AG10803 (cell line): ENCODE measurements at regions not wholly inside any gene's neighbourhood (a gene's known extent, or its start where the extent isn't known, plus 50 kb on each side); places are given as distances from the start of the nearest gene placed in this dataset.

Source experiments
- DNase-seq: peaks from one replicate; pipeline ENCODE4 v3.0.0; 2010; ENCODE audit warnings: low read depth
- H3K4me3 ChIP-seq: 2 replicates; pipeline ENCODE4 v1.5.1; 2011; ENCODE audit warnings: mild to moderate bottlenecking, low read length, control low read depth
- TF ChIP-seq, protein P1 (sequence below): conservative IDR thresholded peaks from 2 replicates; pipeline ENCODE4 v1.5.1; 2011; ENCODE audit warnings: mild to moderate bottlenecking, low read length, control low read depth, inconsistent platforms

DNA sequence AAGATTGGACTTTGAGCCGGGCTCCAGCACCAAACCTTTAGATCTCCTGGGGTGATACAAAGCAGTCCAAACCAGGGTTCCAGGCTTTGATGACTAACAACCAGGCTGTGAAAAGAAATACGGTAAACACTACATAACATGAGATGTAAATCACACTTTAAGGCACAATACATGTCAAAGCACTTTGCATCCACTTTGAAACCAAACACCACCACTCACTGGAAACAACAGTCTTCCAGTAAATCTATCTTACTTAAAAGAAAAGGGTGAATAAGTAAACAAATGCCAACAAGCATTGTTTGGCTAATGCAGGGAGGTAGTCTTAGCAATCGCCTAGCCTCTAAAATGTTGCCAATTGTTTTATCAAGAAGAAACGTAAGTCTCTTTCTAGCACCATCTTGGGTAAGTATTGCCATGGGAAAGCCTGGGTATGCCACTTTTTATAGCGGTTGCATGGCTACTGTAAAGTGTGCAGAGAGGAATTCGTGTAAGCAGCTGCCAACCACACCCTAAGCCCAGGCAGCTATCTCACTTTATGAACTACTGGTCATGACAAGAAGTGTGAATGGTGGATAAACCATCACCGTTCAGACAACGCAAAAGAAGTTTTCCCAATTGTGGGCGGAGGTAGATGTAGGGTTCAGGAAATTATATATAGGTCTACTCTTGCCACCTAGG, 267.4 kb upstream of the PSMD7 start:
- no peak overlapping the region for H3K4me3 ChIP-seq
- DNase-seq, result no peak
- TF ChIP-seq, protein P1, sequence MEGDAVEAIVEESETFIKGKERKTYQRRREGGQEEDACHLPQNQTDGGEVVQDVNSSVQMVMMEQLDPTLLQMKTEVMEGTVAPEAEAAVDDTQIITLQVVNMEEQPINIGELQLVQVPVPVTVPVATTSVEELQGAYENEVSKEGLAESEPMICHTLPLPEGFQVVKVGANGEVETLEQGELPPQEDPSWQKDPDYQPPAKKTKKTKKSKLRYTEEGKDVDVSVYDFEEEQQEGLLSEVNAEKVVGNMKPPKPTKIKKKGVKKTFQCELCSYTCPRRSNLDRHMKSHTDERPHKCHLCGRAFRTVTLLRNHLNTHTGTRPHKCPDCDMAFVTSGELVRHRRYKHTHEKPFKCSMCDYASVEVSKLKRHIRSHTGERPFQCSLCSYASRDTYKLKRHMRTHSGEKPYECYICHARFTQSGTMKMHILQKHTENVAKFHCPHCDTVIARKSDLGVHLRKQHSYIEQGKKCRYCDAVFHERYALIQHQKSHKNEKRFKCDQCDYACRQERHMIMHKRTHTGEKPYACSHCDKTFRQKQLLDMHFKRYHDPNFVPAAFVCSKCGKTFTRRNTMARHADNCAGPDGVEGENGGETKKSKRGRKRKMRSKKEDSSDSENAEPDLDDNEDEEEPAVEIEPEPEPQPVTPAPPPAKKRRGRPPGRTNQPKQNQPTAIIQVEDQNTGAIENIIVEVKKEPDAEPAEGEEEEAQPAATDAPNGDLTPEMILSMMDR, result no peak

GRCh38 chr16:74026373-74027281, 270.0 kb upstream of the PSMD7 start:
- TF ChIP-seq, protein P1, result no peak
- no peak for DNase-seq
- no peak overlapping the region for H3K4me3 ChIP-seq

- no peak for DNase-seq
- TF ChIP-seq, protein P1, result no peak
- no peak overlapping the region for H3K4me3 ChIP-seq
These were observed 271.7 kb upstream of the PSMD7 start for GRCh38 chr16:74024953-74025352.

GRCh38 chr16:74020095-74020670, 276.4 kb upstream of the PSMD7 start:
- DNase-seq, result no peak
- H3K4me3 ChIP-seq, result no peak overlapping the region
- TF ChIP-seq, protein P1, result no peak

GRCh38 chr16:74019612-74020011, 277.0 kb upstream of the PSMD7 start:
- no peak for DNase-seq

GRCh38 chr16:74015953-74016352, 280.7 kb upstream of the PSMD7 start:
- TF ChIP-seq, protein P1, result no peak
- no peak overlapping the region for H3K4me3 ChIP-seq

More at GRCh38 chr16:74019612-74020011, 277.0 kb upstream of the PSMD7 start:
- no peak overlapping the region for H3K4me3 ChIP-seq
- TF ChIP-seq, protein P1, result no peak

More at GRCh38 chr16:74015953-74016352, 280.7 kb upstream of the PSMD7 start:
- DNase-seq, result no peak
